GM18507 (cell line): ENCODE measurements at regions not wholly inside any gene's neighbourhood (a gene's known extent, or its start where the extent isn't known, plus 50 kb on each side); places are given as distances from the start of the nearest gene placed in this dataset.
"Not testable (repeated sequence)": the region's sequence is repeated elsewhere in the genome, so short reads cannot be mapped to it uniquely, and the experiment has no call there.

Source experiments
- DNase-seq: peaks from one replicate; pipeline ENCODE4 v3.0.0; 2011; ENCODE audit warnings: low read depth; ENCODE audit not compliant: insufficient read length; ENCODE audit errors: extremely low spot score
- FAIRE-seq: peaks from 2 replicates; lab custom pipeline; 2011; peaks lifted over from hg19 to GRCh38; lab: Jason Lieb, UNC

- no peak for FAIRE-seq
- no peak for DNase-seq
These were observed 407.2 kb upstream of the CCL2 start for GRCh38 chr17:33847900-33848299.

GRCh38 chr17:33848433-33848832, 406.7 kb upstream of the CCL2 start:
- no peak for DNase-seq
- no peak for FAIRE-seq

- DNase-seq (no peak), FAIRE-seq (no peak)
These were observed 400.5 kb upstream of the CCL2 start for GRCh38 chr17:33854596-33854995.

GRCh38 chr17:33858121-33858520, 397.0 kb upstream of the CCL2 start:
- DNase-seq (no peak), FAIRE-seq (no peak)

- no peak for FAIRE-seq
- DNase-seq, result no peak
These were observed 396.4 kb upstream of the CCL2 start for GRCh38 chr17:33858682-33859081.

- no peak for FAIRE-seq
These were observed 392.1 kb upstream of the CCL2 start for GRCh38 chr17:33862772-33863602.

GRCh38 chr17:33864758-33865229, 390.3 kb upstream of the CCL2 start:
- DNase-seq (no peak), FAIRE-seq (no peak)

More at GRCh38 chr17:33862772-33863602, 392.1 kb upstream of the CCL2 start:
- DNase-seq, result no peak

GRCh38 chr17:33868899-33869298, 386.2 kb upstream of the CCL2 start:
- FAIRE-seq (no peak), DNase-seq (no peak)

GRCh38 chr17:33870936-33871335, 384.1 kb upstream of the CCL2 start:
- FAIRE-seq (no peak), DNase-seq (no peak)

GRCh38 chr17:33871720-33872540, 383.2 kb upstream of the CCL2 start:
- no peak for DNase-seq
- no peak for FAIRE-seq

GRCh38 chr17:33873201-33873617, 381.9 kb upstream of the CCL2 start:
- FAIRE-seq, result no peak

GRCh38 chr17:33874617-33875060, 380.4 kb upstream of the CCL2 start:
- DNase-seq (no peak), FAIRE-seq (no peak)

More at GRCh38 chr17:33873201-33873617, 381.9 kb upstream of the CCL2 start:
- DNase-seq, result no peak

GRCh38 chr17:33875973-33876372, 379.1 kb upstream of the CCL2 start:
- FAIRE-seq (no peak), DNase-seq (no peak)

- FAIRE-seq, DNase-seq: not testable (repeated sequence)
These were observed 372.8 kb upstream of the CCL2 start for GRCh38 chr17:33882273-33882672.

GRCh38 chr17:33882677-33883076, 372.4 kb upstream of the CCL2 start:
- not testable (repeated sequence) for DNase-seq

GRCh38 chr17:33888455-33888854, 366.6 kb upstream of the CCL2 start:
- FAIRE-seq (no peak), DNase-seq (no peak)

More at GRCh38 chr17:33882677-33883076, 372.4 kb upstream of the CCL2 start:
- not testable (repeated sequence) for FAIRE-seq

GRCh38 chr17:33889040-33889439, 366.0 kb upstream of the CCL2 start:
- DNase-seq (no peak), FAIRE-seq (no peak)

- no peak for DNase-seq
These were observed 365.3 kb upstream of the CCL2 start for GRCh38 chr17:33889766-33890165.

GRCh38 chr17:33892717-33893591, 362.1 kb upstream of the CCL2 start:
- no peak for DNase-seq
- FAIRE-seq, result no peak

More at GRCh38 chr17:33889766-33890165, 365.3 kb upstream of the CCL2 start:
- FAIRE-seq, result no peak
